ENCODE measurements at regions not wholly inside any gene's neighbourhood (a gene's known extent, or its start where the extent isn't known, plus 50 kb on each side); places are given as distances from the start of the nearest gene placed in this dataset.

DNA sequence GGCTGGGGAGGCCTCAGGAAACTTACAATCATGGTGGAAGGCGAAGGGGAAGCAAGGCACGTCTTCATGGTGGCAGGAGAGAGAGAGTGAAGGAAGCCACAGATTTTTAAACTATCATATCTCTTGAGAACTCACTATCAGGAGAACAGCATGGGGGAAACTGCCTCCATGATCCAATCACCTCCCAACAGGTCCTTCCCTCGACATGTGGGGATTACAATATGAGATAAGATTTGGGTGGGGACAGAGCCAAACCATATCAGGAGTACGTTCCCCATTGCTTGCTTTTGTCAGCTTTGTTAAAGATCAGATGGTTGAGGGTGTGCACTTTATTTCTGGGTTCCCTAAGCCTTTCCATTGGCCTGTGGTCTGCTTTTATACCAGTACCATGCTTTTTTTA lies 53.7 kb upstream of the E2F8 start:
- DNase-seq (ENCODE audit: low read depth in 2 of 3, low spot score in 1 of 3), result no peak

DNA sequence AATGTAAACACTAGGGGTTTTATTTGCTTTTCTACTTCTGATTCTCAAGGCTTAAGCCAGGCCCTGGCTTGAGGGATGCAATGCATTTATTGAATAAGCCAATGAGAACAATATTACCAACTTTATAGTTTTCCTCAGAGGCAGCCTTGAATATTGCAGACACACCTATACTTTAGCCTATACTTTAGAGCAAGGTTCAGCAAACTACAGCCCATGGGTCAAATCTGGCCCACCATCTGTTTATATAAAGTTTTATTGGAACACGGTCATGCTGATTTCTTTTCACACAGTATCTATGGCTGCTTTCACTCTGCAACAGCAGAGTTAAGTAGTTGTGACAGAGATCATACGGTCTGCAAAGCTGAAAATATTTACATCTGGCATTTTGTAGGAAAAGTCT lies 50.3 kb upstream of the E2F8 start:
- no peak for DNase-seq (ENCODE audit: low read depth in 2 of 3, low spot score in 1 of 3)

Data from stimulated activated CD4-positive, alpha-beta T cell treated with anti-CD3 and anti-CD28 coated beads, Interleukin-12 subunit alpha, Interleukin-12 subunit beta, amount 100 ng/mL, for 48 hours (primary cell).